H1 (cell line): ENCODE measurements at regions not wholly inside any gene's neighbourhood (a gene's known extent, or its start where the extent isn't known, plus 50 kb on each side); places are given as distances from the start of the nearest gene placed in this dataset.

ENCODE experiments used
- CTCF ChIA-PET: fragments of 300-600 bp; sonication (Branson Sonifier 250); formaldehyde crosslinking; loops from one replicate; lab custom pipeline; 2021; ENCODE audit not compliant: partially characterized antibody; lab: Charles Lee
- POLR2A ChIA-PET: fragments of 300-600 bp; sonication (Branson Sonifier 250); formaldehyde crosslinking; loops from one replicate; lab custom pipeline; 2021; ENCODE audit warnings: inconsistent platforms; ENCODE audit not compliant: partially characterized antibody; lab: Charles Lee
- DNase-seq, 2 experiments: peaks; one replicate each; pipeline versions ENCODE4 v3.0.0 to v3.0.0-alpha.2; 2010 to 2022; ENCODE audit warnings: low spot score in 2 of 2, low read depth in 1 of 2, mixed read lengths in 1 of 2
- FAIRE-seq: peaks from 2 replicates; lab custom pipeline; 2011; peaks lifted over from hg19 to GRCh38; lab: Jason Lieb, UNC
- H2AFZ ChIP-seq: 2 replicates; pipeline ENCODE4 v1.8.1; 2012; ENCODE audit warnings: low read length, inconsistent platforms
- H2AK5ac ChIP-seq: 2 replicates; pipeline ENCODE4 v1.6.1; 2013; ENCODE audit warnings: low read depth, low read length
- H2BK120ac ChIP-seq: replicated peaks from 2 replicates; pipeline ENCODE3; 2013; ENCODE audit warnings: low read depth, low read length, inconsistent platforms
- H2BK12ac ChIP-seq: 2 replicates; pipeline ENCODE4 v1.6.1; 2013; ENCODE audit warnings: low read depth, low read length
- H2BK15ac ChIP-seq: 2 replicates; pipeline ENCODE4 v1.6.1; 2013; ENCODE audit warnings: low read length
- H2BK20ac ChIP-seq: 2 replicates; pipeline ENCODE4 v1.6.1; 2013; ENCODE audit warnings: low read length
- H2BK5ac ChIP-seq: 2 replicates; pipeline ENCODE4 v1.6.1; 2013; ENCODE audit warnings: low read depth, low read length
- H3K14ac ChIP-seq: 2 replicates; pipeline ENCODE4 v1.6.1; 2013; ENCODE audit warnings: inconsistent platforms; ENCODE audit not compliant: insufficient read length
- H3K18ac ChIP-seq: 2 replicates; pipeline ENCODE4 v1.6.1; 2013; ENCODE audit warnings: low read length; ENCODE audit errors: extremely low read depth
- H3K23ac ChIP-seq: 2 replicates; pipeline ENCODE4 v1.6.1; 2013; ENCODE audit warnings: inconsistent platforms; ENCODE audit not compliant: insufficient read length
- H3K23me2 ChIP-seq: 2 replicates; pipeline ENCODE4 v1.6.1; 2013; ENCODE audit warnings: low read depth, low read length
- H3K27ac ChIP-seq: 2 replicates; pipeline ENCODE4 v1.6.1; 2011; ENCODE audit warnings: low read depth, low read length, inconsistent platforms
- H3K27me3 ChIP-seq, 4 experiments: replicated peaks in 1 of 4; 1 replicate in 1 of 4; 2 replicates in 3 of 4; pipeline versions ENCODE4 v1.6.1 to v1.8.1; 2011 to 2013; ENCODE audit warnings: low read length in 3 of 4, mild to moderate bottlenecking in 3 of 4, inconsistent platforms in 2 of 4, mixed read lengths in 2 of 4, moderate library complexity in 1 of 4; ENCODE audit not compliant: control insufficient read depth in 3 of 4, insufficient read depth in 3 of 4; ENCODE audit errors: extremely low read depth in 1 of 4
- H3K36me3 ChIP-seq, 4 experiments: 2 replicates each; pipeline versions ENCODE4 v1.6.1 to v1.8.1; 2011 to 2013; ENCODE audit warnings: mild to moderate bottlenecking in 4 of 4, low read length in 3 of 4, moderate library complexity in 2 of 4, control low read depth in 1 of 4, inconsistent platforms in 1 of 4; ENCODE audit not compliant: insufficient read depth in 4 of 4, control insufficient read depth in 2 of 4
- H3K4ac ChIP-seq: replicated peaks from 2 replicates; pipeline ENCODE3; 2013; ENCODE audit warnings: low read length, low read depth, mixed read lengths, inconsistent platforms; ENCODE audit not compliant: insufficient read length
- H3K4me1 ChIP-seq, 4 experiments: replicated peaks in 1 of 4; 1 replicate in 1 of 4; 2 replicates in 3 of 4; pipeline versions ENCODE4 v1.6.1 to v1.8.1; 2011 to 2013; ENCODE audit warnings: low read length in 3 of 4, inconsistent platforms in 2 of 4, mixed read lengths in 1 of 4; ENCODE audit not compliant: insufficient read depth in 4 of 4, control insufficient read depth in 3 of 4
- H3K4me2 ChIP-seq, 2 experiments: 2 replicates each; pipeline versions ENCODE4 v1.6.1 to v1.8.1; 2011 to 2013; ENCODE audit warnings: low read depth in 2 of 2, low read length in 2 of 2, control low read depth in 1 of 2, inconsistent platforms in 1 of 2, mild to moderate bottlenecking in 1 of 2; ENCODE audit not compliant: insufficient read depth in 1 of 2
- H3K4me3 ChIP-seq, 4 experiments: fragments of 200-600, 300-600 bp in 1 of 4; sonication (generic), shearing (Covaris generic), sonication (Bioruptor Twin) in 1 of 4; 2 replicates each; pipeline versions ENCODE4 v1.5.1 to v1.8.1; 2011 to 2016; ENCODE audit warnings: low read length in 4 of 4, low read depth in 3 of 4, control low read depth in 2 of 4, inconsistent platforms in 2 of 4, mild to moderate bottlenecking in 2 of 4, mixed read lengths in 1 of 4, moderate library complexity in 1 of 4; ENCODE audit not compliant: insufficient read depth in 2 of 4; ENCODE audit errors: extremely low read depth in 1 of 4
- H3K56ac ChIP-seq: replicated peaks from 2 replicates; pipeline ENCODE3; 2013; ENCODE audit warnings: low read depth, mild to moderate bottlenecking, mixed read lengths, low read length, inconsistent platforms; ENCODE audit not compliant: insufficient read length
- H3K79me1 ChIP-seq: 2 replicates; pipeline ENCODE4 v1.6.1; 2013; ENCODE audit warnings: low read depth, low read length, control low read depth
- H3K79me2 ChIP-seq, 2 experiments: 2 replicates each; pipeline versions ENCODE4 v1.6.1 to v1.8.1; 2012 to 2013; ENCODE audit warnings: low read length in 2 of 2, mild to moderate bottlenecking in 2 of 2, inconsistent platforms in 1 of 2; ENCODE audit not compliant: insufficient read depth in 2 of 2, control insufficient read depth in 1 of 2
- H3K9ac ChIP-seq, 4 experiments: replicated peaks in 1 of 4; 1 replicate in 1 of 4; 2 replicates in 3 of 4; pipeline versions ENCODE4 v1.6.1 to v1.8.1; 2011 to 2013; ENCODE audit warnings: low read depth in 3 of 4, low read length in 3 of 4, control low read depth in 2 of 4, mild to moderate bottlenecking in 2 of 4, moderate library complexity in 2 of 4, inconsistent platforms in 1 of 4; ENCODE audit errors: extremely low read depth in 1 of 4
- H3K9me3 ChIP-seq, 2 experiments: 2 replicates each; pipeline versions ENCODE4 v1.6.1 to v1.8.1; 2012 to 2013; ENCODE audit warnings: mild to moderate bottlenecking in 2 of 2, moderate library complexity in 2 of 2, control low read depth in 1 of 2, inconsistent platforms in 1 of 2, low read depth in 1 of 2, low read length in 1 of 2, mixed read lengths in 1 of 2; ENCODE audit not compliant: insufficient read depth in 2 of 2
- H4K20me1 ChIP-seq, 2 experiments: replicated peaks in 1 of 2; 2 replicates each; pipeline versions ENCODE3 to v1.8.1; 2011 to 2013; ENCODE audit warnings: inconsistent platforms in 2 of 2, low read length in 2 of 2, mild to moderate bottlenecking in 1 of 2; ENCODE audit not compliant: insufficient read depth in 2 of 2, control insufficient read depth in 1 of 2
- H4K5ac ChIP-seq: 2 replicates; pipeline ENCODE4 v1.6.1; 2013; ENCODE audit warnings: low read length, low read depth, mixed read lengths, inconsistent platforms; ENCODE audit not compliant: insufficient read length
- H4K8ac ChIP-seq: 2 replicates; pipeline ENCODE4 v1.8.0; 2013; ENCODE audit warnings: mild to moderate bottlenecking, moderate library complexity, low read length, inconsistent platforms; ENCODE audit not compliant: insufficient read depth; ENCODE audit errors: extremely low read depth
- H4K91ac ChIP-seq: replicated peaks from 2 replicates; pipeline ENCODE3; 2013; ENCODE audit warnings: low read length, mixed read lengths, inconsistent platforms; ENCODE audit not compliant: insufficient read length
- CEBPB ChIP-seq: IDR thresholded peaks from 2 replicates; pipeline ENCODE4 v1.6.1; 2012; ENCODE audit warnings: low read depth, low read length
- CHD2 ChIP-seq: IDR thresholded peaks from 2 replicates; pipeline ENCODE4 v1.6.1; 2012; ENCODE audit warnings: low read length, improper control_type of control experiment
- SRF ChIP-seq: IDR thresholded peaks from 2 replicates; pipeline ENCODE4 v1.6.1; 2011; ENCODE audit warnings: mild to moderate bottlenecking, low read depth, low read length, moderate library complexity
- WGBS, 2 experiments: shearing (Covaris generic) in 1 of 2; methylation state at CpG; one replicate each; pipeline versions ENCODE4 v1.1.6 to v1.1.7; 2013 to 2015; ENCODE audit warnings: low lambda C conversion rate in 2 of 2, mixed read lengths in 2 of 2, inconsistent platforms in 1 of 2, low coverage in 1 of 2, missing lambda C conversion rate in 1 of 2; ENCODE audit not compliant: insufficient replicate concordance in 2 of 2, insufficient coverage in 1 of 2, insufficient read length in 1 of 2; ENCODE audit errors: extremely low coverage in 1 of 2, missing lambda C conversion rate in 1 of 2; 5-methylcytosine and 5-hydroxymethylcytosine counted together

DNA sequence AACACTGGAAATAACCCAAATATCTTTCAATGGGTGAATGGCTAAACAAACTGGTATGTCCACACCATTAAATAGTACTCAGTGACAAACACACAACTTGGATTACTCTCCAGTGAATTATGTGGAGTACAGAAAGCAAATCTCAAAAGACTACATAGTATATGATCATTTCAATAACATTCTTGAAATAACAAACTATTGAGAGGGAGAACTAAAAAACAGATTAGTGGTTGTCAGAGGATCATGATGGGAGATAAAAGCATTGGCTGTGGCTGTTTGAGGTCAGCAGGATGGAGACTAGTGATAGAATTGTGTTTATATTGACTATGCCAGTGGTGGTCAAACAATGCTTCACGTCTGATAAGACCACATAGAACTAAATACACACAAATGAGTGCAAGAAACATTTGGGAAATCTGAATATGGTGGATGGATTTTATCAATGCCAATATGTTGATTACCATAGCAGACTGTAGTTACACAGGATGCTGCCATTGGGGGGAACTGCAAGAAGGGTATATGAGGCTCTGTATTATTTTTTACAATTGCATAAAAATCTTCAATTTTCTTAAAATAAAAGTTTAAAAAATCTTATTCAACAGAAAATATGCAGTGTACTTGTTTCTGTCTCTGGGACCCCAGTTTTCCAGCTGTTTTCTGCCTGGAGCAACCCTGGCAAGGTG is 242.0 kb downstream of the TBXT start:
- POLR2A ChIA-PET, result no interaction called here
- H3K4ac ChIP-seq, result no peak overlapping the region
- no peak overlapping the region for H3K4me3 ChIP-seq
- H2BK12ac ChIP-seq, result no peak overlapping the region
- no peak overlapping the region for H3K4me2 ChIP-seq
- WGBS, 2 experiments, result 88% methylated on average over 1 of the region's 1 CpG; no CpG with 5 or more reads in 1 of the 2 experiments
- H3K27ac ChIP-seq, result no peak overlapping the region
- H2AFZ ChIP-seq, result no peak overlapping the region
- no peaks in the 10 kb centered on the region for H3K79me1 ChIP-seq
- no peaks in the 10 kb centered on the region for H3K36me3 ChIP-seq
- no peaks in the 10 kb centered on the region for H4K20me1 ChIP-seq
- no peak overlapping the region for H4K91ac ChIP-seq
- DNase-seq, result no peak
- no peak overlapping the region for H2BK120ac ChIP-seq
- H3K4me1 ChIP-seq, result no peaks in the 10 kb centered on the region; a peak in 1 of 7 replicates
- no peak overlapping the region for H2BK15ac ChIP-seq
- no peak overlapping the region for H3K9ac ChIP-seq
- H3K79me2 ChIP-seq, result no peaks in the 10 kb centered on the region
- no peak overlapping the region for H3K14ac ChIP-seq
- no peak overlapping the region for H2BK5ac ChIP-seq
- no peak overlapping the region for H4K8ac ChIP-seq
- H2AK5ac ChIP-seq, result no peak overlapping the region
- no peaks in the 10 kb centered on the region for H3K23me2 ChIP-seq
- TF ChIP-seq CHD2 (no peak), CEBPB (no peak), SRF (no peak)
- TF ChIP-seq, all 59 proteins: peak for 0
- CTCF ChIA-PET, result no interaction called here
- Histone ChIP-seq H4K5ac (no peak overlapping the region), H3K23ac (no peak overlapping the region), H3K56ac (no peak overlapping the region), H3K27me3 (no peaks in the 10 kb centered on the region), H3K18ac (no peak overlapping the region), H3K9me3 (no peaks in the 10 kb centered on the region; a peak in 1 of 4 replicates), H2BK20ac (no peak overlapping the region)
- no peak for FAIRE-seq
